NCI-H82 treated with DMSO at 0.1 percent for 48 hours (cell line): ENCODE measurements at regions not wholly inside any gene's neighbourhood (a gene's known extent, or its start where the extent isn't known, plus 50 kb on each side); places are given as distances from the start of the nearest gene placed in this dataset.

Experiments used
- DNase-seq: peaks from one replicate; lab custom pipeline; 2025; ENCODE audit not compliant: unreplicated experiment; lab: John Stamatoyannopoulos, UW

GRCh38 chr5:96074870-96075269, 113.2 kb upstream of the ELL2 start:
- no peak for DNase-seq

- no peak for DNase-seq
Observed at GRCh38 chr5:96074460-96074859, 112.8 kb upstream of the ELL2 start.

- no peak for DNase-seq
Observed at GRCh38 chr5:96072791-96073165, 111.1 kb upstream of the ELL2 start.

GRCh38 chr5:96072138-96072790, 110.6 kb upstream of the ELL2 start:
- DNase-seq: no peak

GRCh38 chr5:96070622-96071225, 109.1 kb upstream of the ELL2 start:
- no peak for DNase-seq

- no peak for DNase-seq
Observed at GRCh38 chr5:96067894-96068614, 106.4 kb upstream of the ELL2 start.

- DNase-seq: no peak
Observed at GRCh38 chr5:96067251-96067650, 105.6 kb upstream of the ELL2 start.

- DNase-seq: no peak
Observed at GRCh38 chr5:96066386-96066719, 104.7 kb upstream of the ELL2 start.

GRCh38 chr5:96065685-96066385, 104.2 kb upstream of the ELL2 start:
- DNase-seq: no peak

GRCh38 chr5:96064877-96065276, 103.2 kb upstream of the ELL2 start:
- DNase-seq: no peak

GRCh38 chr5:96062836-96063235, 101.2 kb upstream of the ELL2 start:
- no peak for DNase-seq

- no peak for DNase-seq
Observed at GRCh38 chr5:96058084-96058483, 96.4 kb upstream of the ELL2 start.

GRCh38 chr5:96054311-96055030, 92.8 kb upstream of the ELL2 start:
- DNase-seq: no peak

- no peak for DNase-seq
Observed at GRCh38 chr5:96053063-96053735, 91.5 kb upstream of the ELL2 start.

- DNase-seq: no peak
Observed at GRCh38 chr5:96052374-96052773, 90.7 kb upstream of the ELL2 start.

- no peak for DNase-seq
Observed at GRCh38 chr5:96051401-96051830, 89.8 kb upstream of the ELL2 start.

GRCh38 chr5:96050273-96050880, 88.7 kb upstream of the ELL2 start:
- DNase-seq: no peak

- no peak for DNase-seq
Observed at GRCh38 chr5:96049398-96050272, 88.0 kb upstream of the ELL2 start.

GRCh38 chr5:96048763-96049162, 87.1 kb upstream of the ELL2 start:
- no peak for DNase-seq
